ENCODE measurements at regions not wholly inside any gene's neighbourhood (a gene's known extent, or its start where the extent isn't known, plus 50 kb on each side); places are given as distances from the start of the nearest gene placed in this dataset.
A peak's percentile ranks its signal among the peaks of the same experiment; 100 is the strongest.

DNA sequence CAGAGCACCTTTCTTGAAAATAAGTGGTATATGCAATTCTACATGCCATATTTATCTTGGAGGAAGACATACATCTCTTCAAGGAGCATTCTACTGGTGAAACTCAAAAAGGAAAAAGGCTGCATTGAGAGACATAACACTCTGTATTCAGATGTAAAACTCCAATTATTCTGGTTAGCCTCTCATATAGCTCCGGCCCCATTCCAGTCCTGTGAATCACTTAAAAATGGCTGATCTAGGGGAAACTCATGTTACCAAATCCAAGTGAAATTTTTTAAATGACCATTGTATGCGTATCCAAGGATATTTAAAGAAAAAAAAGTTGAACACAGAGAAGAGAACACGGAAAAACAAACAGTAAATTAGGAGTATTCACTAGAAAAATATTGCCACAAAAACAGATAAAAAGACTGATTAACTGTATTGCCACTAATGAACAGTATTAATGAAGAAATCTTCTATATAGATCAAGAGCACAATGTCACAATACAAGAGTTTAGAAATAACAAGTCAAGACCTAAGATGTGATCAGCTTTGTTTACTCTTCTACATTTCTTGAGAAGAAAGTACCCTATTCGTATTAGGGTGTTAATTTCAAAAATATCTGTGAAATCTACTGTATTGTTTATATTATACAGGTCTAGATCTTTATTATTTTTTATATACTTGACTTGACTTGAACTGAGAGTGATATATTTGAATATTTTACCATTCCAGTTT lies 124.5 kb upstream of the GJE1 start:
- no peaks in the 10 kb centered on the region for H3K9me3 ChIP-seq (ENCODE audit: low read depth, low read length, poor library complexity, severe bottlenecking)
- ChIA-PET POLR2A (ENCODE audit: low non-redundant PET) (no interaction called here), CTCF (no interaction called here)
- intact Hi-C loops (cut with micrococcal nuclease; ENCODE audit: unreplicated experiment) = no loop called here
- no peak overlapping the region for H3K4me3 ChIP-seq (ENCODE audit: low read depth, low read length, poor library complexity, severe bottlenecking)
- no peaks in the 10 kb centered on the region for H3K27me3 ChIP-seq (replicated peaks; ENCODE audit: insufficient read depth, low read depth, low read length, poor library complexity)
- no peak overlapping the region for H3K27ac ChIP-seq (ENCODE audit: low read depth, low read length, poor library complexity, severe bottlenecking)
- no peaks in the 10 kb centered on the region for H3K36me3 ChIP-seq (ENCODE audit: insufficient read depth, low read length, poor library complexity, severe bottlenecking)
- no TSS peak for BruUV-seq (replicated peaks)
- no peak for DNase-seq (ENCODE audit: low spot score)
- TF ChIP-seq EZH2 (IDR thresholded peaks at IDR 0.05; ENCODE audit: borderline replicate concordance, low read depth, low read length, poor library complexity, severe bottlenecking) = no peak
- TF ChIP-seq, protein P1, sequence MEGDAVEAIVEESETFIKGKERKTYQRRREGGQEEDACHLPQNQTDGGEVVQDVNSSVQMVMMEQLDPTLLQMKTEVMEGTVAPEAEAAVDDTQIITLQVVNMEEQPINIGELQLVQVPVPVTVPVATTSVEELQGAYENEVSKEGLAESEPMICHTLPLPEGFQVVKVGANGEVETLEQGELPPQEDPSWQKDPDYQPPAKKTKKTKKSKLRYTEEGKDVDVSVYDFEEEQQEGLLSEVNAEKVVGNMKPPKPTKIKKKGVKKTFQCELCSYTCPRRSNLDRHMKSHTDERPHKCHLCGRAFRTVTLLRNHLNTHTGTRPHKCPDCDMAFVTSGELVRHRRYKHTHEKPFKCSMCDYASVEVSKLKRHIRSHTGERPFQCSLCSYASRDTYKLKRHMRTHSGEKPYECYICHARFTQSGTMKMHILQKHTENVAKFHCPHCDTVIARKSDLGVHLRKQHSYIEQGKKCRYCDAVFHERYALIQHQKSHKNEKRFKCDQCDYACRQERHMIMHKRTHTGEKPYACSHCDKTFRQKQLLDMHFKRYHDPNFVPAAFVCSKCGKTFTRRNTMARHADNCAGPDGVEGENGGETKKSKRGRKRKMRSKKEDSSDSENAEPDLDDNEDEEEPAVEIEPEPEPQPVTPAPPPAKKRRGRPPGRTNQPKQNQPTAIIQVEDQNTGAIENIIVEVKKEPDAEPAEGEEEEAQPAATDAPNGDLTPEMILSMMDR (conservative IDR thresholded peaks at IDR 0.05; ENCODE audit: low read depth, low read length) = no peak
- peaks cover 3% of the 10 kb centered on the region for H3K4me1 ChIP-seq (ENCODE audit: insufficient read depth, low read length, poor library complexity, severe bottlenecking)

DNA sequence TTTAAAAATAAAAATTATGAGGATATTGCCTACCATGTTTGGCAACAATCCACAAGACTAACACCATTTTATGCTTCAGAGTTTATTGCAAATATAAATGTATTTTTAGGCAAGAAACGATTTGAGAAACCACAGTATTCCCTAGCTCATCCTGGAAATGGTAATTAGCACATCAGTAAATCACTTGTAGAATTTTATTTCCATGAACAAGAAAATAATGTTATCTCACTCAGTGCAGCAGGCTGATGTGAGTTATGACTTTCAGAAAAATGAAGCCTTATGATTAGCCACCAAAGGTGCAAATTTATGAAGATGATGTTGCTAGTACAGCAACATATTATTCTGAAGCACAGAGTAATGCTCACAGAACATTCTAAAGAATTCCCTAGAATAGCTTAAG lies 127.7 kb upstream of the GJE1 start:
- ChIA-PET POLR2A (ENCODE audit: low non-redundant PET) (no interaction called here), CTCF (no interaction called here)
- BruUV-seq (replicated peaks) = no TSS peak
- Histone ChIP-seq H3K4me1 (ENCODE audit: insufficient read depth, low read length, poor library complexity, severe bottlenecking) (no peaks in the 10 kb centered on the region), H3K27ac (ENCODE audit: low read depth, low read length, poor library complexity, severe bottlenecking) (no peak overlapping the region), H3K27me3 (replicated peaks; ENCODE audit: insufficient read depth, low read depth, low read length, poor library complexity) (no peaks in the 10 kb centered on the region), H3K9me3 (ENCODE audit: low read depth, low read length, poor library complexity, severe bottlenecking) (no peaks in the 10 kb centered on the region), H3K36me3 (ENCODE audit: insufficient read depth, low read length, poor library complexity, severe bottlenecking) (no peaks in the 10 kb centered on the region), H3K4me3 (ENCODE audit: low read depth, low read length, poor library complexity, severe bottlenecking) (no peak overlapping the region)
- DNase-seq (ENCODE audit: low spot score) = no peak
- intact Hi-C loops (cut with micrococcal nuclease; ENCODE audit: unreplicated experiment) = no loop called here
- TF ChIP-seq, protein P1 (conservative IDR thresholded peaks at IDR 0.05; ENCODE audit: low read depth, low read length) = no peak
- TF ChIP-seq EZH2 (IDR thresholded peaks at IDR 0.05; ENCODE audit: borderline replicate concordance, low read depth, low read length, poor library complexity, severe bottlenecking) = no peak

DNA sequence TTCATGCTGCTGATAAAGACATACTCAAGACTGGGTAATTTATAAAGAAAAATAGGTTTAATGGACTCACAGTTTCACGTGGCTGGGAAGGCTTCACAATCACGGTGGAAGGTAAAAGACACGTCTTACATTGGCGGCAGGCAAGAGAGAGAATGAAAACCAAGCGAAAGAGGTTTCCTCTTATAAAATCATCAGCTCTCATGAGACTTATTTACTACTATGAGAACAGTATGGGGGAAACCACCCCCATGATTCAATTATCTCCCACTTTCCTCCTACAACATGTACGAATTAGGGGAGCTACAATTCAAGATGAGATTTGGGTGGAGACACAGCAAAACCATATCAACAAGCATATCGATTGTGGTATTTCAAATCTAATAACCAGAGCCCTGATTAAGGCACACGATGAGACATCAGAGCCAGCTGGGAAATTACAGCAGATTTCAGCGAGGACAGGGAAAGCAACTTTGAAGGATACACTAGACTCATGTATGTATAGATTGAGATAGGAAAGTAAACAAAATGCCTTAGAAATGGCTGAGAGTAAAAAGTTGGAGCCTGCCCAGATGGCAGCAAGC lies 129.8 kb upstream of the GJE1 start:
- POLR2A ChIA-PET (ENCODE audit: low non-redundant PET) = no interaction called here

More for the DNA sequence above, 129.8 kb upstream of the GJE1 start:
- BruUV-seq (replicated peaks) = no TSS peak
- H3K36me3 ChIP-seq (ENCODE audit: insufficient read depth, low read length, poor library complexity, severe bottlenecking) = no peaks in the 10 kb centered on the region
- H3K27me3 ChIP-seq (replicated peaks; ENCODE audit: insufficient read depth, low read depth, low read length, poor library complexity) = no peaks in the 10 kb centered on the region
- no peaks in the 10 kb centered on the region for H3K9me3 ChIP-seq (ENCODE audit: low read depth, low read length, poor library complexity, severe bottlenecking)
- no peak overlapping the region for H3K4me3 ChIP-seq (ENCODE audit: low read depth, low read length, poor library complexity, severe bottlenecking)
- TF ChIP-seq, protein P1 (conservative IDR thresholded peaks at IDR 0.05; ENCODE audit: low read depth, low read length) = no peak
- no peak for TF ChIP-seq EZH2 (IDR thresholded peaks at IDR 0.05; ENCODE audit: borderline replicate concordance, low read depth, low read length, poor library complexity, severe bottlenecking)
- intact Hi-C loops (cut with micrococcal nuclease; ENCODE audit: unreplicated experiment) = no loop called here
- H3K4me1 ChIP-seq (ENCODE audit: insufficient read depth, low read length, poor library complexity, severe bottlenecking) = no peaks in the 10 kb centered on the region
- CTCF ChIA-PET = no interaction called here
- DNase-seq (ENCODE audit: low spot score) = peak; percentile 10
- no peak overlapping the region for H3K27ac ChIP-seq (ENCODE audit: low read depth, low read length, poor library complexity, severe bottlenecking)

Measured in A673 (cell line).